Hematopoietic multipotent progenitor cell treated with erythropoietin and hydrocortisone succinate and interleukin-3 and kit ligand, for 17 days (in vitro differentiated cells): ENCODE measurements at regions not wholly inside any gene's neighbourhood (a gene's known extent, or its start where the extent isn't known, plus 50 kb on each side); places are given as distances from the start of the nearest gene placed in this dataset.

Experiments used
- DNase-seq: peaks from one replicate; pipeline ENCODE4 v3.0.0-alpha.2; 2015; ENCODE audit warnings: low spot score

DNA sequence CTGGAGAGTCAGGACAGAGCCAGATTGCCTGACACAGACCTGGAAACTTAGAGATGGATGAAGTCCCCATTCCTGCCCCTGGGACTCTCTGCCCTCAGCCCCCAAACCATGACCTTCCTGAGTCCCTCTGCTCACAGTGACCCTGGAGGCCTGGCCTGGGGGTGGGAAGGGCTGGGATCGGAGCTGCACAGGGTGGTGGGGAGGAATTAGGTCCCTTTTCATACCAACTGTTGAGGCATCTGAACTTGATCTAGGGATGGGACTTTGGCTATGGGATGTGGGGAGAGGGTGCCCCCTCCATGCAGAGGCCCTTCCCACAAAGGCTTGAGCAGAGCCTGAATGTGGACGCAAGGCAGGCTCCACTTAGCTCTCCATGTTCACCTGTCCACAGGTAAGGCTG lies 144.1 kb downstream of the MRPL14 start:
- no peak for DNase-seq

DNA sequence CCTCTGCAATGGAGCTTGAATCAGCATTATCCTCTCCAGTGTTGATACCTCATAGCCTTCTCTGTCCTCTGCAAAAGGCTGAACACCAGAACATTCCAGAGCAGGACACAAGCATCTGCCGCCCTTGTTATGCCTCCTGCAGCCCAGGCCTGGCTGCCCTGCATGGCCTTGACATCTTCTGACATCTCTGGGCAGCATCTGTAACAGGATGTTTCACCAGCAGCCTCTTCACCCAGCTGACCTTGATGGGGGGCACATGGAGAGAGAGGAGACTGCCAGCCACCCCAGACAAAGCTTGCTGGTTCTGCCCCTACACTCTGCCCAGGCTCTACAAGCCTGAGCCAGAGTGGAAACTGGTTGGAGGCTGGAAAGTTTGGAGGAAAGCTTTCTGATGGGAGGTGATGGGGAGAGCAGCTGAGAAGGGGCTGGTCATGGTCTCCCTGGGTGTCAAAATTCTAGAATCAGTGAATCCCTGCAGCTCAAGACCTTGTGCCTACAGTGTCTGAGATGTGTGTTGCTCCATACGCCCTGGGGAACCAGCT lies 145.1 kb downstream of the MRPL14 start:
- DNase-seq: no peak

DNA sequence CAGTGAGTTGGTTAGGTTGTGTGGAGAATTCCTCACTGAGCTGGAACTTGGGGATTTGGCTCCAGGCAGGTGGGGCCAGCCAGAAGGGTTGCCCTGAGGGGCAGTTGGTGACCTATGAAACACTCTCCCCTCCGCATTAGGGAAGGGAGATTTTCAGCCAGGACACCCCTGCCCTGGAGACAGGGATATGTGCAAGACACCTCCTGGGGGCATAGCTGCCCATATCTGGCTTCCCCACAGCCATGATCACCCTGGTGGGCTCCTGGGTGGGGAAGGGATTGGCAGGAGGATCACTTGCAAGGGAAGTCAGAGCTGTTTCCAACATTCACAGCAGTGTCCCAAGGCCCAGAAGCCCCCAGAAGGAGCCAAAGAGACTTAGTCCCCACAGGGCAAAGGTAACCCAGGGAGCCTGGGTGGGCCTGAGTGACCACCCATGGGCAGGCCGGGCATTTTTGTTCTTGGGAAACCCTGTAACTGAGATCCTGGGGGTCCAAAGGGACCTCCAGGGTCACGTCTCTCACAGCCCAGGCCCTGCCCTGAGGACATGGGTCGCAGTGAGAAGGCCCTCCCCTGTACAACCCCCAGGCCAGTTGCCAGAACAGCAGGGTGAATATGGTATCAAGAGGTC lies 145.8 kb downstream of the MRPL14 start:
- DNase-seq: no peak

DNA sequence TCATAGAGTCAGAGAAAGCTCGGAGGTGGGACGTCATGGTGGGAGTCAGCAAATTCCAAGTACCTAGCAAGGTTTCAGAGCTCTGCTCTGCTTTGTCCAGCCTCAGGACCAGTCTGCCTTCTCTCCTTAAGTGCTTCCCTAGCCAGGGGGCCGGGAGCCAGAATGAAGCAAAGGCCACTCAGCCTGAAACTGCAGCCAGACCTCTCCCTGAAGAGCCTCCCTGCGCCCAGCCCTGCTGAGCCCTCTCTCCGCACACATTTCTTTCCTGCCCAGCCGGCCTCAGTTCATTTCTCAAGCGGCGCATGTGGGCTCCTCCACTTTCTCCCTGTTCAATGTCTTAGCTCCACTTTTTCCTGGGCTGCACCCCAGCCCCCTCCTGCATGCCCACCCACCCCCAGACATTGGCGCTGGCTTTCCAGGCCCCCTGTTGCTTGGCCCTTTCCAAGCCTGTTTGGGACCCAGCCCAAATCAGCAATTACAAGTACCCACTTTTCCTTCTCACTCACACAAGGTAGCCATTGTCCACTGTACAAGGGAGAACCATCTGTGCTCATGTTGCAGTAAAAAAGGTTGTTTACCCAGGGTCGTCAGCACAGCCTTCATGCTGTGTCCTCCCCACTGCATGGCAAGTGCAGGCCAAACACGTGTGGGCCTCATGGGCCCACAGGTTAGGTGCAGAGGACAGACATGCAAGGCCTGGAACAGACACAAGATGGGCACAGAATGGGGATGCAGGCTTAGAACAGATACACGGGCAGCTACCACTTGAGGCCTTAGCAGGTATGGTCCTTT lies 147.1 kb downstream of the MRPL14 start:
- DNase-seq: no peak

DNA sequence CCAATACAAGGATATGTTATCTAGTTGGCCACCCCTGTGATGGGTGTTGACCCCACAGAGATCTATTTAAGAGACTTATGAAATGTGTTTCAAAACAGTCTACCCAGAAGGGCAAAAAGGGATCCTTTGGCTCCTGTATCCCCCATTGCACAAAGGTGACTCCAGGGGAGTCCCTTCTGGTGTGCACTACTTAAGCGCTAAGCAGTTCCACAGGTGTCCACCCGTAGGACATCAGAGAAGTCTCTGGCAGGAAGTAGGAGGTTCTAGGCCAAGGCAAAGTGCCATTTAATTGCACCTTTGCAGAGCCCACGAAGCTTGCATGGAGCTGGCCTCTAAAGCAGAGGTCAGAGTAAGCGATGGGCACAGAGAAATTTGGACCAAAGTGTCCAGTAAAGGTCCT lies 147.7 kb downstream of the MRPL14 start:
- no peak for DNase-seq

DNA sequence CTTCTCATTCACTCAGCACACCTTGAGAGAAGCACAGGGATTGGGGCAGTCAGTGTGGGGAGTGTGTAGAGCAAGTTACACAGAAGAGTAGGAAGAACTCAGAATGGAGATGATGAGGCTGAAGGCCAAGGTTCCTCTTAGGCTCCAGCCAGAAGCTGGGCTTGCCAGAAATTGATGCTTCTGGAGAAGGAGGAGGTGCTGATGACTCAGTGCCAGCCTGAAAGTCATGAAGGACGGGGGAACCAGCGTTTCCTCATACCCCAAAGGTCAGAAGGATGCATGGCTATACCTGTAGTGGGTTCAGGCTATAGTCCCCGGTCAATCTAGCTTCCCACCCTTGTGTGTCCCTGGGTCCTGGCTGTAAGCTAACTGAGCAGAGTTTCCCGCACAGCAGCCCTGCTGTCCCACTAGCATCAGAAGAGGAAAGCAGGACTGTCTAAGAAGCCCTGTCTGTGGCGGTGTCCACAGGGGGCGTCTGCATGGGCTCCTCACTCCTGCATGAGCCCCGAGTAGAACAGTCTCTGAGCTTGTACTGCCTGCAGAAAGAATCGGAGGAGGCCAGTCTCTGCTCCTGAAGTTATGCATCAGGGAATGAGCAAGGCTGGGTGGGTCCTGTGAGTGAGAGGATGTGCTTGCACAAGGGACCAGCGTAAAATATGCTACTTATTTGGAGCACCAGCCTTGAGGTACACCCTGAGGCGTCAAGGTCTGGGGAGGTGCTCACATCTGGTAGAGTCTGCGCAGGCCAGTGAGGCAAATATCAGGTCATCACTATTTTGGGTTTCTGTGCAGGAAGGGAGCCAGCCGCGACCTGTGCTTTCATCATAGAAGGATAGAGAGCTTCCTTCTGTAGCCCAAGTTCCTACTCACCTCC lies 148.5 kb downstream of the MRPL14 start:
- no peak for DNase-seq

DNA sequence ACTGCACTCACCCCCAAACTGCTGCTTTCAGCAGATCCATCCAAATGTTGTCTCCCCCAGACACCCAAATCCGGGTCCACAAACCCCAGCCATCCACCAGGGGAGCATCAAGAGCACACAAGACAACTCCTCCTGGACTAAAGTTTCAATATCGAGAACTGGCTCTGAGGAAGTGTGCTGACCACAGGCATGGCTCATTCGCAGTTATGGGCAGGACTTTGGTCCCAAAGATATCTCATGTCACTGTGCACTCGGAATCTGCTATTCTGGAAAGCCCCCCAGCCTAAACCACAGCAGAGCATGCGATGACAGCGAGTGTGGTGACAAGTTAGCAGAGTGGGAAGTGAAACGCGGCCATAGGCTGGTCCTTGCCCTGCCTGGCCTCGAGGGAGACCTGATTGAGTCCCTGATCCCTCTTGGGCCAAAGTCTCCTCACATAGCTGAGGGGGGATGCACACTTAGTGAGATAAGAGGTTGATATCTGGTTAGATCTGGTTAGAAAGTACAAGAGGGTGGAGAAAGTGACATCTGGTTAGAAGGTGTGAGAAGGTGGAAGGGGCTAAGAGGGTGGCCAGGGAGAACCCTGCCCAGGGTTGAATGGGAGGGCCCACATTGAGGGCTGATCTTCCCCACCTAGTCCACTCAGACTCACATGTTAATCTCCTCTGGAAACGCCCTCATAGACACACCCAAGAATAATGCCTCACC lies 149.7 kb downstream of the MRPL14 start:
- DNase-seq: no peak

DNA sequence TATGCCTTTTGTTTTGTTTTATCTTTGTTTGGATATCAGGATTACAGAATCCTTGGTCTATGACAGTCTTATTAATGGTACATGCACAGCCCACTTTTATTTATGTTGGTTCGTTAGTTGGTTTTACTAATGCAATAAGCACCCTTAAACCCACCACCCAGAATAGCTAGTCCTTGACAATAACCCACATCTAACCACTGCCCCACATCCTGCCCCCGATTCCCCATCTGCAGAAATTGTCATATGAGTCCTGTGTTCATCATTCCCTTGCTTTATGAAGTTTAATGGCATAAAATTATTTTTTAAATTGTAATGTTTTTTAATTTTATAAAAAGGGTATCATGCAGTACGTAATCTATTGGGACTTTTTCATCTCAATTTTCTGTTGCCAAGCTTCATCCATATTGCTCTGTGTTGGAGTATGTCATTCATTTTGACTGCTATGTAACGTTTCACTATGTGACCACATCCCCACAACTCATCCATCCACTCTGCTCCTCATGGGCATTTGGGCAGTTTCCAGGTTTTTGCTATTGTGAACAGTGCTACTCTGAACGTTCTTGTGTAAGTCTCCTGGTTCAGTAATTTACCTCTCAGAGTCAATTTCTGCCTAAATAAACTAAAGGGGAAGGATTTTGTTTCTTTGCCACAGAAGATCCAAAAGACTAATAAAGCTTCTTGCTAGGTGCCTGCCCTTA lies 150.4 kb downstream of the MRPL14 start:
- no peak for DNase-seq

DNA sequence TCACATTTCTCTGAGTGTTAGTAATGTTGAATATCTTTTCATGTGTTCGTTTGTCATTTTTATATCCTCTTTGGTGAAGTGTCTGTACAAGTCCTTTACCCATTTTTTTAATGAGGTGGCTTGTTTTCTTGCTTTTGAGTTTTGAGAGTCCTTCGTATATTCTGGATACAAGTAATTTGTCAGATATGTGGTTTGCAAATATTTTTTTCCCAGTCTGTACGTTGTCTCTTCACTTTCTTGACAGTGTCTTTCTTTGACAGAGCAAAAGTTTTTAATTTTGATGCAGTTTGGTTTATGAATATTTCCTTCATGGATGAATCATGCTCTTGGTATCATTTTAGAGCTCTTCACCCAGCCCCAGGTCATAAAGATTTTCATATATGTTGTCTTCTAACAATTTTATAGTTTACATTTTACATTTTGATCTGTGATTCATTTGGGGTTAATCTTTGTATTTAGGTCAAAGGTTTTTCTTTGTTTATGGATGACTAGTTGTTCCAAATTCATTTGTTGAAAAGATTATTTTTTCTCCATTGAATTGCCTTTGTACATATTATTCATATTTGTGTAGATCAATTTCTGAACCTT lies 152.5 kb downstream of the MRPL14 start:
- no peak for DNase-seq

DNA sequence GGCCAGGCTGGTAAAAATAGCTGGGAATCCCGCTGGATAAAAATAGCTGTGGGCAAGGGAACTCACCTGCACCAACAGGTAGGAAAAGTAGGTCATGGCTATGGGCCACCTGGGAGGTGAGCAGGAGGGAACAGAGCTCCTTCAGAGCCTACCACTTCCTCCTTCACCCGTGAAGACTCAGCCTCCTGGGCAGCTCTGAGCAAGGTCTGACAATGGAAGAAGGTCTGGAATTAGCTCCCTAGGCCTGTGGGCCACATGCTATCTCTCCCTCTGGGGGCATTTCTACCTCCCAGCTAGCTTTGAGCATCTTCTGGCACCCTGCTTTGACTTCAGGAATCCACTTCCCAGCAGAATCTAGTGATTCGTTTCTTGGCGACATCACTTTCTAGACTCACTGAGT lies 153.9 kb downstream of the MRPL14 start:
- no peak for DNase-seq

DNA sequence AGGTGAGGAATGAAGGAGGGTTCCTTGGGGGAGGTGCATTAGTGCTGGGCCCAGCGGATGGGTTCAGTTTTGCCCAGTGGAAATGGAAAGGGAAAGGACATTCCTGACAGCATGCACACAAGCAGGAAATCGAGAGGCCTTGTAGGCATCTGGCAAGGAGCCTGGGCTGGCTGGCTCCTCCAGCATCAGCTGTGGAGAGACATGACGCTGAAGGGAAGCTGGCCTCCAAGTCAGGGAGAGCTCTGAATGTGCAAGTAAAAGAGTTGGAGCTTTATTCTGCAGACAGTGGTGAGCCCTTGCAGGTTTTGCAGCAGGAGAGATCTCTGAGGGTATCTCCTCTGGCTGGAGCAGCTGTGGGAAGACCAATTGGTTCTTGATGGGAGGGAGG lies 154.3 kb downstream of the MRPL14 start:
- DNase-seq: no peak

DNA sequence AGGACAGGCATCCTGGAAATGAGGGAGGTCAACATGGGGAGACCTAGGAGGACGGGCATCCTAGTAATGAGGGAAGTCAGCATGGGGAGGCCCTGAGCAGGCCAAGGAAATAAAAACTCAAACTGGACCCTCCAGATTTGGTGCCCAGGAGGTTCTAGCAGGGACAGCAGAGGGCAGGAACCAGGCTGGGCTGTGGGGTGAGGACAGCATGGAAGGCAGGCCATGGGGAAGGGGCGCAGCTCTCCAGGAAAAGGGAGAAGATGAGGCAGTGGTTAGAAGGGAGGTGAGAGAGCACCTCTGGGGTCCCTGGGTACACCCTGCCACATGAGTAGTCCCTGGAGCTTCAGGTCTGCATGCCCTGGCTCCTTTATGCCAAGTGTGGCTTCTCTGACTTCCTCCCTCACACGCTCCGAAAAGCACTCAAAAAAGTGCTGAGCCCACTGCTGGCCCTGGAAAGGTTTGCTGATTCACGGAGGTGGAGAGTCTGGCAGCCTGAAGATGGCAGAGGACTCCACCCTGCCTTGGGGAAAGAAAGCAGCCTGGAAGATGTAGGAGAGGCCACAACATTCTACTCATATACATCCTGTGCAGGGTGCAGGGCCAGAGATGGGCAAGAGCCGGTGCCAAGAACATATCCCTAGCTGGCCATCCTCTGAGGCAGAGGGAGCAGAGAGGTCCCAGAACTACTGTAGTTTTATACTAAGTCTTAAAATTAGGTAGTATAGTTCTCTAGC lies 154.9 kb downstream of the MRPL14 start:
- peak; percentile 86 for DNase-seq

DNA sequence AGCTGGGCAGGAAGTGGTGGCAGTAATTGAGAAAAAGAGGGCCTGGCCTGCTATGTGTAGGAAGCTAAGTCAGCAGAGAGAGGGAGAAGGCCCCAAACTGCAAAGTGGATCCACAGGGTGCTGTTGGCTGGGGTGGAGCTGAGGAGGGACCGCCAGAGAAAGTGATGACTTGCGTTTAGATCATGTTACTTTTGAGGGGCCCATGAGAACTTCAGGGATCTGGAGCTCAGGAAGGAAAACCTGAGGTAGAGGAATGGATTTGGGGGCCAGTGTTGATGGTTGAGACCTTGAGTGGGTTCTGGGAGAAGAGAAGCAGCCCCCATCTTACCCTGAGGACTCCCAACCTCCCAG lies 155.5 kb downstream of the MRPL14 start:
- DNase-seq: peak; percentile 42

DNA sequence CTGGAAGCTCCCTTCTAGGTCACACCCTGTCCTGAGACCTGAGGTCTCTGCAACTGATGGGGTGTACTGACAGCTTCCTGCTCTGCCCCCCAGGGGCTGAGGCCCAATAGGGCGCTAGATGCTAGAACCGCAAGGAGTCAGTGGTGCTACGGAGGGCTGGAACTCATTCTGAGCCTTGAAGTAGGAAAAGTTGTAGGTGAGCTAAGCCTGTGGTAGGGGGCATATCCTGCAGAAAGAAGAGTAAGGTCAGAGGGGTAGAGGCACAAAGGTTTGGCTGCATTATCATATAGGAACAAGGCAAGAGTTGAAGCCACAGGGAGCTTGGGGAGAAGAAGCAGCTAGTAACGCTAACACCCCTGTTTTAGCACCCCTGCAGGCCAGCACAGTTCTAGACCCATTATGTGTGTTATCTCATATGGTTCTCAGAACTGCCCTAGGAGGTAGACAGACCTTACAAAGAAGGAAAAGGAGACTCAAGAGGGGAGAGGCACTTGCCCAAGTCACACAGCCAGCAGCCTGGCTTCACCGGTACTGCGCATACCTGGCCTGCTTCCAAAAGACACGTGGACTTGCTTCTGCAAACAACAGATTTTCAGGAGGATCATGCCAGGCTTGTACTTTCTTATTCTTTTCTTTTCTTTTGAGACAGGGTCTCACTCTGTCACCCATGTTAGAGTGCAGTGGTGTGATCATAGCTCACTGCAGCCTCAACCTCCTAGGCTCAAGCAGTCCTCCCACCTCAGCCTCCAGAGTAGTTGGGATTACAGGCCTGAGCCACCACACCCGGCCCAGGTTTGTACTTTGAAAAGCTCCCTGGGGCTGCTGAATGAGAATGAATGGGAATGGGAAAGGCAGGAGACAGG lies 156.1 kb downstream of the MRPL14 start:
- DNase-seq: no peak

DNA sequence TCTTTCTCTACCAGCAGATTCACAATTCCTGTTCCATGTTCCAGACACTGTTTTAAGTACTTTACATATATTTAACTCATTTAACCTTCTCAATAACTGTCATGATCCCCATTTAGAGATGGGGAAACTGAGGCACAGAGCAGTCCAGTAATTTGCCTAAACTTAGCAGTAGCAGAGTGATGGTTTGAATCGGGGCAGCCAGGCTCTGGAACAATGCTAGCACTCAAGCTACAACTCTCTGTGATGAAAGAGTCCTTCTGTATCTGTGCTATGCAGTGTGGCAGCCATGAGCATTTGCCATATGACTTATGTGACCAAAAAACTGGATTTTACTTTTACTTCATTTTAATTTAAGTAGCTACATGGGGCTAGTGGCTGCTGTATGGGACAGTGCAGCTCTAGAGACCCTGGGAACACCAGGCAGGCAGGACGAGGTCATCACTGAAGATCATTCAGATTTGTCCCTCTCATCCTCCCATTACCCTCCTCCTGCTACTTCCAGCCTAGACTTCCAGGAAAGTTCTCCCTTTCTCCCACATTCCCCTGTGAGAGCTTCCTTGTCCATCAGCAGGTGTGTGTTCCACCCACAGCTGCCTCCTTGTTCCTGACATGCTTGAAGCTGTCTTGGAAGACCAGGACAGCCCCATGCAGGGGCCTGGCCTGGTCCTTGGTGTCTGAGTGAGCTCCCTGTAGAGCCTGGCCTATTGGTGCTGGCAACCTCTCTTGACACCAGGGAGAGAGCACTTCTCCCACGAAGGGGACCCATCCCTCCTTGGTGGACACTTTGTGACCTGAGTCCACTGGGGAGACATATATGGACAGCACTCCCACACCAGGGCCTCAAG lies 157.0 kb downstream of the MRPL14 start:
- DNase-seq: no peak

DNA sequence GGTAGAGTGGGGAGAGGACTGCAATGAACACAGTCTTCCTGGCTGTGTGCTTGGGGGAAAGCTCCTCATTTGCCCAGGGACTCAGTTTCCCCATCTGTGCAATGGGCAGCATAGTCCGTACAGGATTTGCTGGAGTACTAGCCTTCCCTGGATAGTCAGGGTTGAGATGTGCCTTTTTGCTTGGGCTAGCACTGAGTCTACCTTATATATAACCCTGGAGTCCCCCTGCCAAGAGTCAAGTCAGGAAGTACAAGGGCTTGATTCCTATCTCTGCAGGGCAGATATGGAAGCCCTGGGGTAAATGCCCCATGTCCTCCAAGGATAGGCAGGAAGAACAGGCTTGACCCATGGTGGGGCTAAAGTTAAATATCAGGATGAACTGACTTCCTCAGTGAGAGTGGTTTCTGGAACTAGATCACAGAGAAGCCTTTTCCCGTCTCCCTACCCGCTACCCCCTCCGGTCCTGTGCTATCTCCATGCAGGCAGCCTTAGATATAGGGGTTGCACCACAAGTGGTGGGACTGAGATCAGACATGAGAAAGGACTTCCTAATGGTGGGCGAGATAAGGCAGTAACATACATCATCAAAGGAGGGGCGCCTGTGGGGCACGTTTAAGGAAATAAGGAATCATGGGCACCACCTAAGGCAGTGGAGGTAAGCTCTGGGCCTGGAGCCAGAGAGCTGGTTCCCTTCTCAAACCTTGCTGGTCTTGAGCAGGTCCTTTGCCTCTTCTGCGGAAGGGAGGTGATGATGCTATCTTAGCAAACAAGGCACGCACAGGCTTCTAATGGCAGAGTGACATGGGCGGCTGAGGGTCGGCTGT lies 157.9 kb downstream of the MRPL14 start:
- DNase-seq: peak; percentile 48

DNA sequence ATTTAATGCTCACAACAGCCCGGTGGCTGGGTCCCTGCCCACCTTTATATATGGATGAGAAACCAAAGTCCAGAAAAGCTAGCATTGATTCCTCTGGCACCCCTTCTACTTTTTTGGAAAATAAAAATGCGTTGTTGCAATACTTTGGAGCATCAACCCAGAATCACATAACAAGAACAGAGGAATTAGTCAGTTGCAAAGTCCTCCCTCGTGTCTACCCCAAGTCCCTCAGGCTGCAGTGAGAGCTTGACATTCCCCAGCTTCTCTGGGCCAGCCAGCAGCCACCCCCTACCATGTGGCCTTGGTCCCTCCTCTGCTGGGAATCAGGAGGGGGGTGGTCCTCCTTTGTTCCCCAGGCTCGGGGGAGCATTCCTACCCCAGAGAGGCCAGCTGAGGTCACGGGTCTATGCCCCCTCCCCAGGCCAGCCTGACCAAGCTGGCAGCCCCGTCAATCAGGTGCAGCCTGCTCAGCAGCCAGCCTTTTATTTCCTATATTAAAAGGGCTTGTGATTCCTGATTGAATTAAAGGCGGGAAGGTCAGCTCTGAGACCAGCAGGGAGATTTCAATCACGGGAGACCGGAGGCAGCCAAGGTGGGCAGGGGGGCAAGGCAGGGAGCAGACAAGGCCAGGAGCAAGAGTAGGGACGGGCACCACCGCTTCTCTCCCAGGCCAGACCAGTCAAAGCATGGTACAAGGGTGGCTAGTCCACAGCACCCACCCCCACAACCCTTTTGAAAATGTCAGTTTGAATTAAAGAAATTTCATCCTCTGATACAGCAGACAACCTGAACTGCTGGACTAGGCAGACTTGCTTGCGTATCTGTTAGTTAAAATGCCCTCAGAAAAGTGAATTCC lies 158.9 kb downstream of the MRPL14 start:
- DNase-seq: no peak
